ENCODE measurements at regions not wholly inside any gene's neighbourhood (a gene's known extent, or its start where the extent isn't known, plus 50 kb on each side); places are given as distances from the start of the nearest gene placed in this dataset.

GRCh38 chr6:40874495-40874894 lies 164.5 kb downstream of the UNC5CL start:
- TF ChIP-seq GATA3 (IDR thresholded peaks at IDR 0.05; ENCODE audit: low read depth, low read length) (no peak), GATA2 (IDR thresholded peaks at IDR 0.05; ENCODE audit: low read depth, low read length) (no peak)

Measured in SH-SY5Y (cell line).